Body of pancreas (tissue), 4 donors: ENCODE measurements at regions not wholly inside any gene's neighbourhood (a gene's known extent, or its start where the extent isn't known, plus 50 kb on each side); places are given as distances from the start of the nearest gene placed in this dataset.

Source experiments
- POLR2A ChIP-seq, 3 donors: fragments of 450-650 bp; IDR thresholded peaks; one replicate each; pipeline ENCODE4 v1.6.1; 2016; ENCODE audit warnings: antibody characterized with exemption in 3 of 3, mild to moderate bottlenecking in 2 of 3
- TF ChIP-seq, protein P1 (sequence below), 7 experiments: fragments of 450-650 bp in 4 of 7; fragments of 200-600 bp in 3 of 7; sonication (generic) in 3 of 7; IDR thresholded peaks; one replicate each; pipeline ENCODE4 v1.5.1; 2016 to 2019; ENCODE audit warnings: antibody characterized with exemption in 7 of 7

DNA sequence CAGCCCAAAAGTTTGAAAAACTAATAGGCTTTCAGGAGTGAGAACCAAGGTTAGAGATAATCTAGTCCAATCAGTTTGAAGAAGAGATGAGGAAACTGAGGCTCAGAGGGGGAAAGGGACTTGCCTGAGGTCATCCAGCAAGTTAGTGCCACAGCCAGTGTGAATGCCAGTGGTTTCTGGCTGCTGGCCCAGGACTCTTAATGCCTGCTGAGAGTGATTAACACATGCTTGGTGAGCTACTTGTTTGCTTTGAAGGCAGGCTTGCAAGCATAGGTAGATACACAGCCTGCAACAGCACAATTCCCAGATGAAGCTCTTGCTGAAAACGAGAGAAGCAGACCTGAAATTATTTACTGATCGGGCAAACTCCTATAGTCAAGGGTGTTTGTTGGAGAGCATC lies 591.6 kb upstream of the SGCD start:
- TF ChIP-seq, protein P1, sequence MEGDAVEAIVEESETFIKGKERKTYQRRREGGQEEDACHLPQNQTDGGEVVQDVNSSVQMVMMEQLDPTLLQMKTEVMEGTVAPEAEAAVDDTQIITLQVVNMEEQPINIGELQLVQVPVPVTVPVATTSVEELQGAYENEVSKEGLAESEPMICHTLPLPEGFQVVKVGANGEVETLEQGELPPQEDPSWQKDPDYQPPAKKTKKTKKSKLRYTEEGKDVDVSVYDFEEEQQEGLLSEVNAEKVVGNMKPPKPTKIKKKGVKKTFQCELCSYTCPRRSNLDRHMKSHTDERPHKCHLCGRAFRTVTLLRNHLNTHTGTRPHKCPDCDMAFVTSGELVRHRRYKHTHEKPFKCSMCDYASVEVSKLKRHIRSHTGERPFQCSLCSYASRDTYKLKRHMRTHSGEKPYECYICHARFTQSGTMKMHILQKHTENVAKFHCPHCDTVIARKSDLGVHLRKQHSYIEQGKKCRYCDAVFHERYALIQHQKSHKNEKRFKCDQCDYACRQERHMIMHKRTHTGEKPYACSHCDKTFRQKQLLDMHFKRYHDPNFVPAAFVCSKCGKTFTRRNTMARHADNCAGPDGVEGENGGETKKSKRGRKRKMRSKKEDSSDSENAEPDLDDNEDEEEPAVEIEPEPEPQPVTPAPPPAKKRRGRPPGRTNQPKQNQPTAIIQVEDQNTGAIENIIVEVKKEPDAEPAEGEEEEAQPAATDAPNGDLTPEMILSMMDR (IDR thresholded peaks at IDR 0.05) = no peak
- no peak for TF ChIP-seq POLR2A (IDR thresholded peaks at IDR 0.05)
